Epidermal melanocyte (primary cell): ENCODE measurements at regions not wholly inside any gene's neighbourhood (a gene's known extent, or its start where the extent isn't known, plus 50 kb on each side); places are given as distances from the start of the nearest gene placed in this dataset.

Experiments used
- DNase-seq: peaks from one replicate; pipeline ENCODE4 v3.0.0; 2011; ENCODE audit warnings: low spot score; ENCODE audit not compliant: insufficient read length

DNA sequence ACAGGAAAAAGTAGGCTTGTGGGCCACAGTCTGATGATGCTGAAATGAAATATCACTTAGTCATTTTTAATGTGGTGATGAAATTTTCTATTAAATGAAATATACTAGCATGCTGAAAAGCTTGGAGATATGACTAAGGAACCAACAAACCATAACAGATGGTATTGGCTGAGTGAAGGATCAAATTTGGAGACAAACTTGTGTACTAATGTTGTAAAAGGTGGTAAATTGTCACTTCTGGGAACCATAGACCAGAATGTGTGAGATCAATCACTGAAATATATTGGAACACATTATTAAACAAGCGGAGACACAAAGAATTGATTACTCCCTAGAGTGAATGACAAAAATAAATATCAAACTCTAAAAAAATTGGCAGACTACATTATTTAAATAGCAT, 232.4 kb downstream of the DOK5 start:
- no peak for DNase-seq

DNA sequence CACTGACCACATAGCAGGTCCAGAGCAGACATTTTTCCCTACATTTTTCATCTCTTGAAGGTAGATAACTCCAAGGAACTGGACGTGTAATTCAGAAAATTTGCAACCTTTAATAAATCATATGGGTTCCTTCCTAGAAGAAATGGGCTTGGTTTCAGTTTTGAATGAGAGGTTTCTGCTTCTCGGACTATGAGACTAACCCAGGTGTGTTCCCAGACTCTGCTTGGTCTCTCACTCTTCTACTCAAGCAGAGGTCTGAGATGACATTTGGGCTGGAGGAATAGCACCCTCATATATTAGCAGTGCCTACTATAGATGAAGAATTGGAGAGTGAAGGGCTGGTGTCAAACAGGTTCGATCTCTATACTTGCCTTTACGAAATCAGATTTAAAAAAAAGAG, 231.2 kb downstream of the DOK5 start:
- DNase-seq: no peak

DNA sequence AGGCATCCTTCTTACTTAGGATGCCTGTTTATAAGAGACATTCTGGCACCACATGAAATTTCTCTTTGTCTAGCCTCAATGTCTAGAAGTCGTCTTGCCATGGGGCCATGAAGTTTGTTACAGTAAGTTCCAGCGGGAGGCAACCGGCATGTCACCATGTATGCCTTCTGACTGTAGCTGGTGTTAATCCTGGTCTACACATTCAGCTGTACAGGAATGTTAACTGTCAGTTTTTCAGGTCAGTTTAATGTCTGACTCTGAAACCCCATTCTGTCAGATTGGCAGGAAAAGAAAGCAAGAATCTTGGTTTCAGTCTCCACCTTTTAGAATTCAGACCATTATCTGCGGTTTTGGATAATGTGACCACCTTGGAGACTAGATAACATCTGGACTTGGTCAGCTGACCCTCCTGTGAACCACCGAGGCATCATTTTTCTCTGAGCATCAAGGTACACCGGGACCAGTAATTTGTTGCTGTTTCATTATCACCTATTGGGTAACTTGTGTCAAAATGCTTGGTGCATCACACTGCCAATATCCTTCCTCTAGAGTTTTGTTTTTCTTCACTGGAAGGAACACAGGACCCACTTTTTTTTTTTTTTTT, 228.7 kb downstream of the DOK5 start:
- no peak for DNase-seq
